GM18507 (cell line): ENCODE measurements at regions not wholly inside any gene's neighbourhood (a gene's known extent, or its start where the extent isn't known, plus 50 kb on each side); places are given as distances from the start of the nearest gene placed in this dataset.

Experiments used
- DNase-seq: peaks from one replicate; pipeline ENCODE4 v3.0.0; 2011; ENCODE audit warnings: low read depth; ENCODE audit not compliant: insufficient read length; ENCODE audit errors: extremely low spot score
- FAIRE-seq: peaks from 2 replicates; lab custom pipeline; 2011; peaks lifted over from hg19 to GRCh38; lab: Jason Lieb, UNC

DNA sequence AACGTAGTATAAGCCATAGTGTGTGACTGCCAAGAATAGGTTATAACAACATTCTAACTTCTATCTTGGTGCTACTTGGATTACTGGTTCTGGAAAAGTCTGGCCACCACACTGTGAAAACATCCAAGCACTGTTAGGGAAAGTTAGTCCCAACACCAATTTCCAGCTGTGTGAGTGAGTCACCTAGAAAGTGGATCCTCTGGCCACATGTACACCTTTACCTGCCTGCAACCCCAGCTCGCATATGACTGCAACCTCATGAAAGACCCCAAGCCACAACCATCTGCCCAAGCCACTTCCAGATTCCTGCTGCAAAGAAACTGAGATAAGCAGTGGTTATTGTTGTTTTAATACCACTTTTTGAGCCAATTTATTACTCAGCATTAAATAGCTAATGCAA is 404.5 kb downstream of the KCTD12 start:
- DNase-seq, result no peak
- FAIRE-seq, result no peak

DNA sequence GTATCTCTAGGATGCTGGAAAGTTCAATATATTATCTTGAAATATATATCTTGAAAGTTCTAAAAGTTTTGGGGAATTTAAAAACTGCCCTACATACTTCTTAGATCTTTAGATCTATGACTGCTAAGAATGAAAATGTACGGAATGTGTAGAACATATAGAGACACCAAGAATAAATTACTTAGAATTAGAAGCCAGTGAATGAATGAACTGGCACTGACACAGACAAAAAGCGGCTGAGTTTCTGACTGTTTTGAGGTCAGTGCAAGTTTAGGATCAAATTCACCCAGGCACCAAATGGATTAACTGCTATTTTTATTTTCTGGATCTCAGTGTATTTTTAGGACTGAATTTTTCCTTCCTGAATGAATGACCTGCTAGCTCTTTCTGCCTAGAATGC is 411.2 kb downstream of the KCTD12 start:
- DNase-seq (no peak), FAIRE-seq (no peak)

- FAIRE-seq, result no peak
- no peak for DNase-seq
These were observed 411.8 kb downstream of the KCTD12 start for GRCh38 chr13:76474356-76474755.

DNA sequence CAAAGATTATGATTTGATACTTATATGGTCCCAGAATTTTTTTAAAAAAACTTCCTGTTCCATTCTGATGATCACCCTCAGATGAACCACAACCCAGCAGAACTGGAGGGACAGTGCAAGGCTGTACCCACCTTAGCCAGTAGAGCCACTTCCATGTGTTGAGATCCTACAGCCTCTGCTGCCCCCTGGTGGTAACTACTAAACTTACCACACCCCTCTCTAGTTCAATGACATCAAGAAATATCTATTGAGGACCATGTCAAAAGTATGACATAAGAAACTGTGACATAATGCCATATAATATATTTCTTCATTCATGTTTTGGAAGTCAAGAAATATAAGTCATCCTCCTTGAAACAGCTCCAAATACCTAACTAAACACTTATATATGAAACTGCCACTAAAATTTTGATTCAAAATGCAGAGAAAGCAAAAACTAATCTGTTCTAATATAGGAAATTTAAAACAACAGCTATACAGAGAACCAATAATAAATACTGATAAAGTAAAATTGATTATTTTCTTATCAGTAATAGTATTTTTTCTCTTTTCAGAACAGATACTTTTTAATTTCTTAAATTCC is 412.6 kb downstream of the KCTD12 start:
- peak; percentile 91 for FAIRE-seq
- peak; percentile 3 for DNase-seq

DNA sequence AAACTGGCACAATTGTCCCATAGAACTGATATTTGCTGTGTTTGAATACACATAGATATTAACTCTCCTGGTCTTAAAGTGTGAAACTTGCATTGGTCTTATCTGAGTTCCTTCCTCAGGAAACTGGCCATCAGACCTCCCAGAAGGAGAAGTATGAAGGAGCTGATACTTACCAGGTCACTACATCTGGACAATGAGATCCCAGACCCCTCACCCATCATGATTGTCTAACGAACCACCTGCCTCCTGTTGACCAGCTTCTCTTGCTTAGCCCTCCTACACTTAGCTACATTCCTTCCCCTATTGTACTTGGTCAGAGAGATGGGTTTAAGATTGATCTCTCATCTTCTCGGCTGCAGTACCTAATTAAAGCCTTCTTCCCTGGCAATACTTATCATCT is 413.3 kb downstream of the KCTD12 start:
- FAIRE-seq (no peak), DNase-seq (no peak)

- FAIRE-seq (no peak), DNase-seq (no peak)
These were observed 414.7 kb downstream of the KCTD12 start for GRCh38 chr13:76471486-76471885.

- DNase-seq (no peak), FAIRE-seq (no peak)
These were observed 415.2 kb downstream of the KCTD12 start for GRCh38 chr13:76470991-76471390.

DNA sequence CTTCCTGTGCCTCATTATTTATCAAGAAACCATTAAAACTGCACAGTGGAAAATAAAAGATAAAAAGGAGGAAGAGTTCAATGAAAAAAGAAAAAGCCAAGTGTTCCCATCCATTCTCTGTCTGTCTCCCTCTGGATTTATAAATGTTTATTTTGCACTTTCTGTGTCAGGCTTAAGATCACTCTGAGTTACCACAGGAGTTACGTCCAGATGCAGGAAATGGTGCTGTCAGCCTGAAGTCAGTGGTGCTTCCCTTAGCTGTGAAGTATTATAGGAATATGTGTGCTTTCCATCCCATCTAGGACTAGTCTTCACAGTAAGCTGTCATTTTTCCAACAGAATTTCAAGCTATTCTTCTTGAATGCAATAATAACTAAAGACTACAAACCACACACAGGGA is 420.2 kb downstream of the KCTD12 start:
- DNase-seq, result no peak
- FAIRE-seq, result no peak

GRCh38 chr13:76463314-76463713 is 422.9 kb downstream of the KCTD12 start:
- FAIRE-seq, result no peak
- DNase-seq, result no peak

DNA sequence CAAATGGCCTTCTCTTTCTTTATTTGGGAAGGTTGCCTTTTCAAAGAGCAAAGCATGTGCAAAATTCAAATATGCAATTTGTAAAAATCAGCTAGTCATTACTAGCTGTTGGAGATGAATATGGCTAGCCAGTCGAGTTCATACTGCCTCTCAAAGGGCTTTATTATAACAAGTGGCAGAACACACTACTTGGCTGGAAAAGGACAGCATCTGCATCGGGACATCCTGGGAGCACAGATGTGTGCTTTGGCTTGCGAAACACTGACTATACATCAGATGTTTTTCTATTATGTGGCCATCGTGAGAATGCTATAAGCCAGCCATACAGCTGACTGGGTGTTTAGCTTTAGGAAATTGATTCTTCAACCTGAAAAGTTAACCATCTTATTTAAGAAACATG is 424.2 kb downstream of the KCTD12 start:
- FAIRE-seq (no peak), DNase-seq (no peak)

DNA sequence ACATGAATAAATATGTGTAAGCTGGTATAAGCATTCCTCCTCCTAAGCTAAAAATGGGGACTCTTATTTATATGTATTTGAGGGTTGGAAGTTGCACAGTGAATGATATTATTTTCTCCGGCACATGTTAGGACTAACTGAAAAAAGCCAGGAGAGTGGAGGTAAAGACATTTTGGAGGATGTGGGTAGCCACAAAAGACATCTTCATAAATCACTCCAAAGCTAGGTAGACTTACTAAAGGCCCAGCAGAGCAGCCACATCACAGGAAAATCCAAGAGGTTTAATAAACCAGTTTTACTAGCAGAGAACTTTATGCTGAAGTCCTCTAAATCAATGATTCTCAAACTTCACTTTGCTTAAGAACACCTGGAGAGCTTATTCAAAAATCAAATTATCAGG is 424.7 kb downstream of the KCTD12 start:
- FAIRE-seq (no peak), DNase-seq (no peak)

DNA sequence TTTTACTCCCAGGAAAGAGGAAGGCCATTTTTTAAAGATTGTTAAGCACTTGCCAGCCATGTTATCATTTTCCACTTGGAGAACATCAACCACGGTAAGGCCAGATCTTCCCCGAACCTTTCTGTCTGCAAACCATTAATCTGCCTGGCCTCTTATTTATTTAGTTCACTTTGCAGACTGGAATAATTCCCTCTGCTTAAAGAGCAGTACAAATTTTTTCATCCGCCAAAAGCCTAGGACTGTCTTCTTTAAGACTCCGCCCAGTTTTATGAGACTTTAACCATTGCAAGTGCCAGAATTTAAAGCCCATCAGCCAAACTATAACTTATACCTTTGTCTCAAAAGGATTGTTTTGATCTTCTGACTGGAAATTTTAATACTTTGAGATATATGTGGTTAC is 426.3 kb downstream of the KCTD12 start:
- DNase-seq, result no peak

GRCh38 chr13:76455960-76456359 is 430.2 kb downstream of the KCTD12 start:
- DNase-seq, result no peak
- FAIRE-seq, result no peak

More for the DNA sequence above, 426.3 kb downstream of the KCTD12 start:
- FAIRE-seq, result no peak

DNA sequence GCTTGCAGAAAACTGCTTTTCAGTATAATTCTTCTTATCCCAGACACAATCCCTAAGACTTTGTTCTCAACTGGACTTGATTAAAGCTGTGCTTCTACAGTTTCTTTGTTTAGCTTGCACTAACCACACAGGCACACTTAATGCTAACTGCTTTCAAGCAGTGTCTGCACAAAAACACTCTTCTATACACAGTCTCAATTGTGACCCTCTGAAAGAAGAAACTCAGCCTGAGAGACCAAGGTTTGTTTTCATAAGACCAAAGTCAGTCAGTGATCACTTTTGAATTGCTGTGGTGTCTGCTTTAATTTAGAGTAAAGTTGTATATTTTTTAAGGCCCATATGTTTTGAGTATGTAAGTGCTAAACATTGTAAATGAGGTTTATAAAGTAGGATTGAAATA is 431.2 kb downstream of the KCTD12 start:
- DNase-seq, result no peak
- FAIRE-seq, result no peak

- no peak for DNase-seq
- FAIRE-seq, result no peak
These were observed 436.5 kb downstream of the KCTD12 start for GRCh38 chr13:76449716-76450115.

DNA sequence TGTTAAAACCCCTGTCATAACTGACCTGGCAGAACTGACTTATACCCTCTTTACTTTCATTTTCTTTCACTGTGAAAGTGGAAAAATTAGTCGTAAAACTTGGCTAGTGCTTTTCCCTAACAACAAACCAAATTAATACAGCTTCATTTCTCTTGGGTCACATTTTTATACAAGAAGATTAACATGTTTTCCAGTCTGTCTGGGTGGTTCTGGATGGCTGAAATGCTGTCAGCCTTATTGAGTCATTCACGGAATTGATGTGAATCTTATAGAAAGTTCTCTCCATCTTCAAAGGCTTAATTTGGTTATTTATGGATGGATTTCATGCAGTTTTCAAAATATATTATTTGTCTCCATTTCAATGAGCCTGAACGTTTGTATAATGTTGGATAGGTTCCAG is 440.0 kb downstream of the KCTD12 start:
- no peak for DNase-seq
- FAIRE-seq, result no peak

GRCh38 chr13:76440568-76440967 is 445.6 kb downstream of the KCTD12 start:
- peak; percentile 55 for FAIRE-seq
- DNase-seq, result no peak

DNA sequence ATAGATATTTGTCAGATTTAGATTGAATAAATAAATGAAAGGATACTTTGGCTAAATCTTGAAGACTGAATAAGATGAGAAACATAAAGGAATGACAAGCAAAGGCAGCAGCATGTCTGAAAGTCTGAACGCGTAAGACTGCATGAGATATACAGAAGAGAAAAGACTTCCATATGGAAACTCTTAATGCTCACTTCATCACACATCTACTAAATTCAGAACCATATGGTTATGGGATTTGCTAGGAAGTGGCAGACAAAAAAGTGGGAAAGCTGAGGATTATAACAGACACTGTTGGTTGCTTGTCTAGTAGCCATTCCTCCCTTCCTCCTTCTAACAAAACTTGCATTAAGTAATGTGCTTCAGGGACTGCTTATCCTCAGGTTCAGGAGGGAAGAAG is 446.7 kb downstream of the KCTD12 start:
- no peak for DNase-seq
- FAIRE-seq, result no peak

DNA sequence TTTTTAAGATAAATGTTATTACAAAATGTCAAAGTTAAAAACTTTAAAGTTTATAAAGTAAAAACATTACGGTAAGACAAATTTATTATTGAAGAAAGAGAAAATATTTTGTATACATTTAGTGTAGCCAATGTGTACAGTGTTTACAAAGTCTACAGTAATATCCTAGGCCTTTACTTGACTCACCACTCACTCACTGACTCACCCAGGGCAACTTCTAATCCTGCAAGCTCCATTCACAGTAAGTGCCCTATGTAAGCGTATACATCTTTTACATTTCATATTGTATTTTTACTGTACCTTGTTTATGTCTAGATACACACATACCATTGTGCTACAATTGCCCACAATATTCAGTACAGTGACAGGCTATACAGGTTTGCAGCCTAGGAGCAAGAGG is 448.2 kb downstream of the KCTD12 start:
- DNase-seq, result no peak
- no peak for FAIRE-seq

GRCh38 chr13:76425935-76426334 is 460.3 kb downstream of the KCTD12 start:
- no peak for FAIRE-seq
- no peak for DNase-seq

GRCh38 chr13:76421011-76421410 is 465.2 kb downstream of the KCTD12 start:
- DNase-seq (no peak), FAIRE-seq (no peak)

- FAIRE-seq (no peak), DNase-seq (no peak)
These were observed 467.8 kb downstream of the KCTD12 start for GRCh38 chr13:76418404-76418803.
